NCI-H2196 (cell line): ENCODE measurements at regions not wholly inside any gene's neighbourhood (a gene's known extent, or its start where the extent isn't known, plus 50 kb on each side); places are given as distances from the start of the nearest gene placed in this dataset.
A peak's percentile ranks its signal among the peaks of the same experiment; 100 is the strongest.
"Not testable (repeated sequence)": the region's sequence is repeated elsewhere in the genome, so short reads cannot be mapped to it uniquely, and the experiment has no call there.

Source experiments
- DNase-seq: peaks from one replicate; lab custom pipeline; 2025; ENCODE audit not compliant: unreplicated experiment; lab: John Stamatoyannopoulos, UW

DNA sequence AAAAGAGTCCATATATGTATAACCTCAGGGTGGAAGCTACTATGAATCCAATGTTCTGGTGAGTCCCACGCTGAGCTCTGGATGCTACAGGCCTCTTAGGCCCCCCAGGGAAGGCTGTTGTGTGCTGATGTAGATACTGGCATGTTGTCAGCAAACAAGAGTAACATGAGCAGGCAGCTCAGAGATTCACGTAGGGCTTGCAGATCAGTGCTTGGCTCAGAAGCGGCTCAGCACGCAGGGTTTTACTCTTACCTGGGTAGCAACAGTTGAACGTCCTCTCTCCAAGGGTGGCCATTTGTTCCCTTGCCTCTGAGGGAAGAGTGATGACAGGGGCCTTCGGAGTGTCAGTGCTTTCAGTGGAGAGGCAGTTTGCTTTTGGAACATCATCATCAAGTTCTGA, 93.4 kb downstream of the ZFP64 start:
- no peak for DNase-seq

DNA sequence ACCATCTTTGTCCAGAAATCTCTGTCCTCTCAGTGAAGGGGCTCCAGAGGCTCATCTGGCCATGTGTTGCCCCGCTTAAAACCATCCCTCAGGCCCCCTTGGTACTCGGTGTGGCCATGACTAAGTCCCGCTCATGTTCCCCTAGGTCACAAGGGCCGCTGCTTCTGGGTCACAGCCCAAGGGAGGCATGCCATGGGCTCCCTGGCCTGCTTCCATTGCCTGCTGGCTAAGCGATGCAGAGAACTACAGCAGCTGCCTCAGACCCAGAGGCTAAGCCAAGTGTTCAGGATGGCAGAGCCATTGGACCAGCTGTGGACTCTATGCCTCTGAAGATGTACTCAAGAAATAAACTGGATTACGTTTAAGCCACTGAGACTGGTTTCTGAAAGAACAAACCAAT, 95.5 kb downstream of the ZFP64 start:
- no peak for DNase-seq

DNA sequence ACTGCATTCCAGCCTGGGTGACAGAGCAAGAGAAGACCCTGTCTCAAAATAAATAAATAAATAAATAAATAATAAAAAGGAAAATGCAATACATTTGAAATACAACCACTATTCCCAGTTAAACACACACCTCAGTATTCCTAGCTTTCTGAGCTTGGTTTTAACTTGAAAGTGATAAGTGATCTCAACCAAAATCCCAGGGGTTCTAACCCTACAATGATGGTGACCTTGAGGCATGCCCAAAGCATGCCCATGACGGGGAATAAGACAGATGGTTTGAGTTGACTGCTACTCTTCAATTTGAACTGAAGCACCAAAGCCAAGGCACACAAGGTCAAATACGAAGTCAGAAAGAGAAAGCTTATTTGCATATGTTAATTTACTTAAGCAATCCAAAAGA, 96.9 kb downstream of the ZFP64 start:
- no peak for DNase-seq

DNA sequence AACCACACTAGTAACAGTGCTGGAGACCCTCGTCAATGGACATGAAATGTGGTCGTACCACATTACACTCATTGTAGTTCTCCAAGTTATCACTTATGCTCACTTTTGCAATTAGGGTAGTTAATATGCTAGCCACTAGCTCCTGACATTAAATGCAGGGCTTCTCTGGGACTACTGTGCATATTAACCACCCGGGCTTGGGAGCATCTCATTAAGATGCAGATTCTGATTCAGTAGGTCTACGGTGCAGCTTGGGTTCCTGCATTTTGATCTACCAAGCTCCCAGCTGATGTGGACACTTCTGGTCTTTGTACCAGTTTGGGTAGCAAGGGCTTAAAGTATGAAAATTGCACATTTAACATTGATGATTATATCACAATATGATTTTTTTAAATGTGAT, 98.0 kb downstream of the ZFP64 start:
- no peak for DNase-seq

DNA sequence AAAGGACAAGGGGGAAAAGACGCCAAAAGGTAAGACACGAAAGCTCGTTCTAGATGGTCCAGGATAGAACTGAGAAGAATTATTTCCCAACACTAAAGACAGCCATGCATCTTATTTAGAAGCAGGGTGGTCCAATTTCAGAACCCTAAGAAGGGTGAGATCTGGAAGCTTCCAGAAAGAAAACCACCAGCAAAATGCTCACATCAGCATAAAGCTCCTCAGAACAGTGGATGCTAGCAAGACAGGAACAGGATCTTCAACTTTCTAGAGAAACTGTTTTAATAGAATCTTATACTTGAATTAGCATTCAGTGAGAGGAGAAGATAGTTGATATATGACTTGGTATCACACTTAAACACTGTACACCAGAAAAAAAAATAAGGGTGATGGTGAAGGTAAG, 101.5 kb downstream of the ZFP64 start:
- DNase-seq, result no peak

DNA sequence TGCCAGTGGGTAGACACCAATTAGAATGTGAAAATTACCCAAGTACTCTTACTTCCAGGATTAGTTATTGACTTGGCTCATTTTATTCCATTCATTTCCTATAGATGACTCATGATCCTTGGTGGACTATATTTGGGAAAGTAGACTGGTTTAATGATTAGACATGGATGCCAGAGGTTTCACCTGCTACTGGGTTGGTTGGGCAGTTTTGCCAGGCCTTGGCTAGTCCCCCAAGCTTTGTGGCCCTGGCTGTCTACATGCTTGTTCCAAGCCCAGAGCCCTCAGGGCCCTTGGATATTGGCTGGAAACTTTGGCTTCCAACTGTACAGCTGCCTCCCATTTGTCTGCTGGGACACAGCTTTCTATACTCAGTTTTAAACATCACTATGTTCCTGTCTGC, 104.1 kb downstream of the ZFP64 start:
- no peak for DNase-seq

GRCh38 chr20:52086878-52087277, 104.7 kb downstream of the ZFP64 start:
- DNase-seq, result no peak

DNA sequence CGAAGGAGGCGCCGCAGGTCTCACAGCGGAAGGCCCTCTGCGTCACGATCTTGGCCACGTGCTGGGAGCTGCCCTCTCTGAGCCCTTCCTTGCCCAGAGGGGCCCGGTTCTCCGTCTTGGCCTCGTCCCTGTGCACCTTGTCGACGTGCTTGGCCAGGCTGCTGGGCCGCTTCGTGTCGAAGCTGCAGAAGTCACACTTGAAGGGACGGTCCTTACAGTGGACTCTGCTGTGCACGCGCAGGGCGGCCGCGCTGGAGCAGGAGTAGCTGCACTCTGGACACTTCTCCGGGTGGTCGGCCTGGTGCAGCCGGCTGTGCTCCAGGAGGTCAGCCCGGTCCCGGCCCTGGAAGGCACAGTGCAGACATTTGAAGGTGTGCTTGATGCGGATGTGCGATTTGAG, 106.9 kb downstream of the ZFP64 start:
- no peak for DNase-seq

DNA sequence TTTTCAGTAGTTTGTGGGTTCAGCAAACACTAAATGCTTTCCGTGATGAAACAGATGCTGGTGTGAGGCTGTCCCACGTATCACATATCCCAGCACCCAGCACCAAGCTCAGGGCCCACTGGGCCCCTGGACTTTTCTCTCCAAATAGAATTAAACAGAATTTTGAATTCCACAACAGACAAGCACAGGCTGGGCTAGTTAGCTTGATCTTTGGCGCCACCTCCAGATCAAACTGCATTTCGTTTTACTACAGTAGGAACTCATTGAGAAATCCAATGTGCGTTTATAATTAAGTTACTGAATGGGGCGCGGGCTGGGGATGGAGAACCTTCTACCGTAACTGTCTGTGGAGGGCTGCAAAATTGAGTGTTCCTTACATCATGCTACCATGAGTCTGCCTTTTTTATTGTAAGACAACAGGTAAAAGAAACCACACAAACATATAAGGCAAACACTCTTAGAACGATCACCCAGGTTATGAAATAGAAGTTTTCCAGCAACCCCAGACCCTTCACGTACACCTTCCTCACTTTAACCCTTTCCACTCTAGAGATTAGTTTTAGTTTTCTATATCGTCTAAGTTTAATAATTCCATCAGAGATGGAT, 107.8 kb downstream of the ZFP64 start:
- peak; percentile 70 for DNase-seq

DNA sequence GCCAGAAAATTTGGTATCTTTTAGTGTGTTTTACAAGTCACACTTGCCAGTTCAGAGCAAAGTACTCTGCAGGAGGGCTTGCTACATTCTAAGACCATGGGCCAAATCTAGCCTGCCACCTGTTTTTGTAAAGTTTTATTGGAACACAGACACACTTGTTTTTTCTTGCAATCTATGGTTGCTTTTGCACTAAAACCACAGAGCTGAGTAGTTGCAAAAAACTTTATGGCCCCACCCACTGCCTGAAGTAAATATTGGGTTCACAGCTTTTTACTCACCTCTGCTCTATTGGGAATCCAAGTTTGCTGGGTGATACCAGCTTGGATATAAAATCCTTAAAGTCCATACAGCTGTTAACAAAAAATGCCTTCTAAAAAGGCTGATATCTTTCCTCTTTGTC, 109.0 kb downstream of the ZFP64 start:
- no peak for DNase-seq

- no peak for DNase-seq
Measured at GRCh38 chr20:52081791-52082190, 109.8 kb downstream of the ZFP64 start.

DNA sequence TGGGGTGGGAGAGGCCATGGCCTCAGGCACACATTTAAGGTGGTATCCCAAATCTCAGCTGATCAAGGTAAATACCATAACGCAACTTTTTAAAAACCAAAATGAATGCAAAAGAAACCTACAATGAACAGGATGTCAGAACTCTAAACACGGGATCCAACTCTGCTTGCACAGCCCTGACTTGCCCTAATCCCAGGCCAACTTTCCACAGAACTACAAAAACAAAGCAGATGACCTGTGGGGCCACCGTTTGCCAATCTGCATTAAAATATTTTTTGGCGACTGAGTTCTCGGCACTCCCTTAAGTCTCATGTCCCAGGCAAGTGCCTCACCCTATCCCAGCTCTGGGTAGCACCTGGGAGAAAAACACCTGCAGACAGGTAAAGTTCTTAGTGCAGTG, 110.5 kb downstream of the ZFP64 start:
- DNase-seq, result no peak

- no peak for DNase-seq
Measured at GRCh38 chr20:52078289-52078688, 113.3 kb downstream of the ZFP64 start.

- DNase-seq, result no peak
Measured at GRCh38 chr20:52076164-52076563, 115.4 kb downstream of the ZFP64 start.

DNA sequence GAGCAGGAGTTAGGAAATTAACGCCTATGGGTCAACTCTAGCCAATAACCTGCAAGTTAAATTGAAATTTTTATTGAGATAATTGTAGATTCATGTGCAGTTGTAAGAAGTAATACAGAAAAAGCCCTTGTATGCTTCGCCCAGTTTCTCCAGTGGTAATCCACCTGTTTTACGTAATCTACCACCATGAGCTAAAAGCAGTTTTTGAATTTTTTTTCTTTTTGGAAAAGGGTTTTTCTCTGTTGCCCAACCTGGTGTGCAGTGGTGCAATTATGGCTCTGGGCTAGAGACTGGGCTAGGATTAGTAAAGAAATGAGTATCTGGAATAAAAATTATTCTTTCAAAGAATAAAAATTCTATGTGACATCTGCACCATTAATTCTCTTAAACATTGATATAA, 116.2 kb downstream of the ZFP64 start:
- no peak for DNase-seq

DNA sequence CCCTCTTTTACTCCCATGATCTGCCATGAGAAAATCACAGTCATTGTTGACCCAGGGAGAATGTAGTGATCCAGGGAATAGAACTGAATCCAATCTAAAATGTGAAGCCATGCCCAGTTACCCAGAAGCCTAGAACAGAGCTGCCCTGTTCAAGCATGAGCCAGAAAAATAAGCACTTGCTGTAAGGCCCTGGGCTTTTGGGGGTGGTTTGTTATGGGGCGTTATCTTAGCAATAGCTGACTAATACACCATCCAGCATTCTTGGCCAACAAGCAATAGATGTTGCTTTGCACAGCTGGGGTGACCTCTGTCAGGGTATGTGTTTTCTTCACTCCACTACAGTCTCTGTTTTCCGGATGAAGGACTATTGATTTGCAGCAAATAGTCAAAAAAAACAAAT, 120.4 kb downstream of the ZFP64 start:
- no peak for DNase-seq

DNA sequence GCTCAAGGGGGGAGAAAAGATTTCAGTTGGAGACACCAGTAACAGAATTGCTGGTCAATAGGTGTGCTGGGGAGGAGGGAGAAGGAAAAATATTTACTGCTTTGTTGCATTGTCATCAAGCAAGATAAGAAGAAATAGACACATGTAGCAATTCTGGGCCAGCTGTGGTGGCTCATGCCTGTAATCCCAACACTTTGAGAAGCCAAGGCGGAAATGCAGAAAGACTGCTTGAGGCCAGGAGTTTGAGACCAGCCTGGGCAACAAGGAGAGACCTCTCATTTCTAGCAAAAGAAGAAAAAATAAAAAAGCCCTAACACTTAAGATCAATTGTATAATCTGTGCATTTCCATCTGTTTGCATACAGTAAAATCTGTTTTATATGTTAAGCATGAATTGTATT, 126.6 kb downstream of the ZFP64 start:
- no peak for DNase-seq

- no peak for DNase-seq
Measured at GRCh38 chr20:52062452-52063209, 128.9 kb downstream of the ZFP64 start.

DNA sequence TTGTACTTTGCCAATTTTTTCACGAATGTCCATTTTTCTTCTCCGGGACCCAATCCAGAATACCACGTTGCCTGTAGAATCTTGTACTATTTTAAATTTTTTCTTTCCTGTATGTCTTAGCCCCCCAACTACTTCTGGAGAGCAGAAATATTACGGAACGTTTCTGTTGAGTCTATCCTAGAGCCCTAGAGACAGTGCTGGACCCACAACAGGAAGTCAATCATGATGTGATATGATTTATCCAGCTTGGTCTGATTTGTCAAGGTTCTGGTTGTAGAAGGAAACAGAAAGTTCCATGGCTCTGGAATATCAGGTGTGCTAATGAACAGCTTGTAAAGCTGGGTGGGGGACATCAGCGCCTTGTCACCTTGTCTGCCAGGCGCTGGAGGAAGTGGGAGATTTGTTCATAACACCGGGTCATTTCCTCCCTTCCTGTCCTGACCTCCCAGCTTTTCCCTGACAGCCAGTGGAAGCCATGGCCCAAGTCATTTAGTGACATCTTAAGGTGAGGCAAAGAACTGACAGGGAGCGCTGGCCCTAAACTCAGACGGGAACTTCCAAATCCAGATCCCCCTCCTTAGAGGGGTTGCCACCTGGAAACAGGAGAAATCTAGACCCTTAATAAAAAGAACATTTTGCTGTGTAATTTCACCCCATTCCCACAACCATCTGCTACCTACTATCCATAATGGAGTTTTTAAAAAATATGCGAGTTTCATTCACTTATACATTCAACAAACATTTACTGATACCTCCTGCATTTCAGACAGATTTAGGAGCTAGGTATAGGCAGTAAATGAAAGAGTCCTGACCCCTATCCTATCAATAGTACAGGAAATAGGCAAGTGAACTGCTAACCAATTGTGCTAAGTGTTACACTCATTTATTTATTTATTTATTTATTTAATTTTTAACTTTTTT, 130.5 kb downstream of the ZFP64 start:
- no peak for DNase-seq

DNA sequence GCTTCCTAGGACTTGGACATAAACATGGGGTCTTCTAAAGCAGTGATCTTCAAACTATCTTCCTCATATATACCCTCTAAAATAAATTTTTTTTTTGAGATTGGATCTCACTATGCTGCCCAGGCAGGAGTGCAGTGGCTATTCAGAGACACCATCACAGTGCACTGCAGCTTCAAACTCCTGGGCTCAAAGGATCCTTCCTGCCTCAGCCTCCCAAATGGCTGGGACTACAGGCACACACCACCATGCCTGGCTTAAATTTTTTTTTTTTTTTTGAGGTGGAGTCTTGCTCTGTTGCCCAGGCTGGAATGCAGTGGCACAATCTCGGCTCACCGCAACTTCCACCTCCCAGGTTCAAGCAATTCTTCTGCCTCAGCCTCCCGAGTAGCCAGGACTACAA, 134.4 kb downstream of the ZFP64 start:
- DNase-seq, result not testable (repeated sequence)

DNA sequence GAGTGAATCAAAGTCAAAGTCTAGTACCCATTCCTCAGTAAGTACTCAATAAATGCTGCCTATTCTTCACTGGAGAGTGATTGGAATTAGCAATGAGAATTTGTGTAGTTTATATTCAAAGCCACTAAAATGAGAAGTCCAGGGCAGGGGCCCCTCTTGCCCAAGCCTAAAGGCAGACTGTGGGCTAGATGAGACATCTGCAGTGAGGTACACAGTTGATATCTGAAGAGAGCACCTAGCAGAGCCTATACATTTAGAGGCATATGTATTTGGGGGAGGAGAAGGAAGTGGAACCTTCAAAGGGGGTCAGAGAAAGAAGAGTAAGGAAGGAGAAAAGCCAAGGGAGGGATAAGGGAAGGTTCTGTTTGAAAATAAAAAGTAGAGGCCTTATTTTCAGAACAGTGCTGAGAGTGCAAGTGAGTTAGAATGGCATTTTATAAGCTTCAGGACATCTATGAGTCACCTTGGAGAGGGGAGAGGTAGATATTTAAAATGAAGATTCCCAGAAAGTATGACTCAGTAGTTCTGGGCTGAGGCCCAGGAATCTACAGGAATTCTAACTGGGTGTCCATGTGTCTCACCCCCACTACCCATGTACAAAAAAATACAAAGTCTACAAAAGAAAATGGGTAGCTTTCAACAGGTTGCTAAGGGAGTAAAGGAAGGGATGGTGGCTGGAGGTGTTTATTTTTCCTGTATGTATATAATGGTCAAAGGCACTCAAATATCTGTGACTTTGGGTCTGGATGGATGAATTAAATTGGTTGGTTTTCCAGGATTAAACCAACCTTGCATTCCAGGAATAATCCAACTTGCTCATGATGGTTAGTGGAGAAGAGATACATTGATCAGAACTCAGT, 135.1 kb downstream of the ZFP64 start:
- no peak for DNase-seq
